PC-9 (cell line): ENCODE measurements at regions not wholly inside any gene's neighbourhood (a gene's known extent, or its start where the extent isn't known, plus 50 kb on each side); places are given as distances from the start of the nearest gene placed in this dataset.

ENCODE experiments used
- BruUV-seq: library from RNA; stranded (reverse); fragments of 400-500 nt; replicated peaks from 2 replicates; lab custom pipeline; 2021; lab: Mats Ljungman, UMichigan
- CTCF ChIA-PET: fragments of 300-600 bp; sonication (Branson Sonifier 250); formaldehyde crosslinking; loops from one replicate; lab custom pipeline; 2022; ENCODE audit warnings: antibody characterized with exemption; lab: Charles Lee
- POLR2A ChIA-PET: fragments of 300-600 bp; sonication (Branson Sonifier 250); formaldehyde crosslinking; loops from one replicate; lab custom pipeline; 2022; ENCODE audit warnings: antibody characterized with exemption; ENCODE audit not compliant: unreplicated experiment; lab: Charles Lee
- DNase-seq, 2 experiments: peaks; one replicate each; pipeline versions ENCODE4 v3.0.0 to v3.0.0-alpha.2; 2015 to 2022; ENCODE audit warnings: mixed read lengths in 1 of 2
- H2AFZ ChIP-seq: fragments of 200-600 bp; sonication (generic); 2 replicates; pipeline ENCODE4 v1.8.1; 2017; ENCODE audit warnings: antibody characterized with exemption
- H3F3A ChIP-seq: fragments of 200-600 bp; sonication (generic); 2 replicates; pipeline ENCODE4 v1.8.1; 2017; ENCODE audit warnings: antibody characterized with exemption, mild to moderate bottlenecking, low read depth; ENCODE audit not compliant: insufficient read depth
- H3K27ac ChIP-seq: fragments of 200-600 bp; sonication (generic); 2 replicates; pipeline ENCODE4 v1.6.1; 2016; ENCODE audit warnings: mixed run types
- H3K27me3 ChIP-seq: fragments of 200-600 bp; sonication (generic); 2 replicates; pipeline ENCODE4 v1.6.1; 2016; ENCODE audit warnings: low read depth, mixed run types; ENCODE audit not compliant: insufficient read depth
- H3K36me3 ChIP-seq: fragments of 200-600 bp; sonication (generic); 2 replicates; pipeline ENCODE4 v1.6.1; 2016; ENCODE audit warnings: low read depth, mixed run types
- H3K4me1 ChIP-seq: fragments of 200-600 bp; sonication (generic); replicated peaks from 2 replicates; pipeline ENCODE4 v1.6.1; 2016; ENCODE audit warnings: mixed run types; ENCODE audit not compliant: insufficient read depth
- H3K4me2 ChIP-seq: fragments of 200-600 bp; sonication (generic); 2 replicates; pipeline ENCODE4 v1.6.1; 2017; ENCODE audit warnings: mixed run types
- H3K4me3 ChIP-seq: fragments of 200-600 bp; sonication (generic); 2 replicates; pipeline ENCODE4 v1.6.1; 2016; ENCODE audit warnings: mixed run types
- H3K79me2 ChIP-seq: fragments of 200-600 bp; sonication (generic); 2 replicates; pipeline ENCODE4 v1.6.1; 2017; ENCODE audit warnings: low read depth, mixed run types
- H3K9me2 ChIP-seq: fragments of 200-600 bp; sonication (generic); 2 replicates; pipeline ENCODE4 v1.8.1; 2017; ENCODE audit warnings: mild to moderate bottlenecking; ENCODE audit not compliant: insufficient read depth
- H3K9me3 ChIP-seq: fragments of 200-600 bp; sonication (generic); 2 replicates; pipeline ENCODE4 v1.8.1; 2016; ENCODE audit warnings: low read depth; ENCODE audit not compliant: insufficient read depth
- H4K20me1 ChIP-seq: fragments of 200-600 bp; sonication (generic); 2 replicates; pipeline ENCODE4 v1.8.1; 2017; ENCODE audit not compliant: insufficient read depth
- CTCF ChIP-seq: fragments of 200-600 bp; sonication (generic); conservative IDR thresholded peaks from 2 replicates; pipeline ENCODE4 v1.6.1; 2017; ENCODE audit warnings: mixed run types, antibody characterized with exemption, mild to moderate bottlenecking, moderate library complexity
- EZH2 ChIP-seq: fragments of 200-600 bp; sonication (generic); IDR thresholded peaks from 2 replicates; pipeline ENCODE4 v1.8.0; 2017; ENCODE audit warnings: antibody characterized with exemption, low read depth
- intact Hi-C: fragments of 100-400 bp; cut with micrococcal nuclease; formaldehyde crosslinking; loops from one replicate; pipeline ENCODE4 v1.10.0; 2022; ENCODE audit not compliant: unreplicated experiment

GRCh38 chr15:29541309-29541708 is 271.7 kb upstream of the NSMCE3 start:
- H3K9me2 ChIP-seq, result no peaks in the 10 kb centered on the region
- H2AFZ ChIP-seq, result no peak overlapping the region
- TF ChIP-seq EZH2, result no peak
- TF ChIP-seq CTCF, result no peak
- CTCF ChIA-PET, result no interaction called here
- H3K27me3 ChIP-seq, result peaks cover 78% of the 10 kb centered on the region
- no peaks in the 10 kb centered on the region for H3K36me3 ChIP-seq
- DNase-seq, result no peak
- H3F3A ChIP-seq, result no peaks in the 10 kb centered on the region
- no peaks in the 10 kb centered on the region for H4K20me1 ChIP-seq
- intact Hi-C loops, result no loop called here
- no peaks in the 10 kb centered on the region for H3K4me1 ChIP-seq
- no TSS peak for BruUV-seq
- no peak overlapping the region for H3K4me3 ChIP-seq
- H3K4me2 ChIP-seq, result no peak overlapping the region
- POLR2A ChIA-PET, result interaction anchor here (0.6 kb wide), 1 partner anchor 40 kb away, joined by 5 read pairs; no protein-coding TSS in a partner anchor
- no peak overlapping the region for H3K27ac ChIP-seq
- H3K79me2 ChIP-seq, result no peaks in the 10 kb centered on the region
- H3K9me3 ChIP-seq, result no peaks in the 10 kb centered on the region

GRCh38 chr15:29540479-29540878 is 270.9 kb upstream of the NSMCE3 start:
- ChIA-PET POLR2A (no interaction called here), CTCF (no interaction called here)
- intact Hi-C loops, result no loop called here
- Histone ChIP-seq H4K20me1 (no peaks in the 10 kb centered on the region), H3K9me3 (no peaks in the 10 kb centered on the region), H3K4me3 (no peak overlapping the region), H3K27ac (no peak overlapping the region), H3K27me3 (peaks cover 79% of the 10 kb centered on the region), H3K79me2 (no peaks in the 10 kb centered on the region), H3K9me2 (no peaks in the 10 kb centered on the region), H3F3A (no peaks in the 10 kb centered on the region), H2AFZ (no peak overlapping the region), H3K36me3 (no peaks in the 10 kb centered on the region), H3K4me1 (no peaks in the 10 kb centered on the region), H3K4me2 (no peak overlapping the region)
- no TSS peak for BruUV-seq
- DNase-seq, result no peak
- TF ChIP-seq CTCF (no peak), EZH2 (no peak)

GRCh38 chr15:29539736-29540135 is 270.1 kb upstream of the NSMCE3 start:
- Histone ChIP-seq H3K36me3 (no peaks in the 10 kb centered on the region), H3K9me3 (no peaks in the 10 kb centered on the region), H3F3A (no peaks in the 10 kb centered on the region), H3K4me1 (no peaks in the 10 kb centered on the region), H3K4me3 (no peak overlapping the region), H2AFZ (no peak overlapping the region), H3K9me2 (no peaks in the 10 kb centered on the region), H3K27ac (no peak overlapping the region), H4K20me1 (no peaks in the 10 kb centered on the region), H3K27me3 (peaks cover 76% of the 10 kb centered on the region), H3K4me2 (no peak overlapping the region), H3K79me2 (no peaks in the 10 kb centered on the region)
- TF ChIP-seq EZH2 (no peak), CTCF (no peak)
- CTCF ChIA-PET, result no interaction called here
- POLR2A ChIA-PET, result no interaction called here
- intact Hi-C loops, result no loop called here
- BruUV-seq, result no TSS peak
- DNase-seq, result no peak
